ENCODE measurements at regions not wholly inside any gene's neighbourhood (a gene's known extent, or its start where the extent isn't known, plus 50 kb on each side); places are given as distances from the start of the nearest gene placed in this dataset.

- TF ChIP-seq CTCF (IDR thresholded peaks at IDR 0.05; ENCODE audit: low read depth, low read length, missing input control): no peak
- TF ChIP-seq TAF1 (conservative IDR thresholded peaks at IDR 0.05): no peak
These were observed 161.5 kb upstream of the C2CD4B start for GRCh38 chr15:62326460-62327011.

Measured in liver (tissue), 3 donors.